Progenitor cell of endocrine pancreas (in vitro differentiated cells): ENCODE measurements at regions not wholly inside any gene's neighbourhood (a gene's known extent, or its start where the extent isn't known, plus 50 kb on each side); places are given as distances from the start of the nearest gene placed in this dataset.

ENCODE experiments used
- DNase-seq: peaks from one replicate; pipeline ENCODE4 v3.0.0; 2021; ENCODE audit warnings: low spot score; ENCODE audit not compliant: unreplicated experiment
- H3K27ac Mint-ChIP-seq: 2 replicates; pipeline ENCODE4 v1.8.0; 2021; ENCODE audit warnings: mild to moderate bottlenecking, moderate library complexity, mixed read lengths
- H3K27me3 Mint-ChIP-seq: 2 replicates; pipeline ENCODE4 v1.8.0; 2021; ENCODE audit warnings: mixed read lengths
- H3K36me3 Mint-ChIP-seq: 2 replicates; pipeline ENCODE4 v1.8.0; 2022; ENCODE audit warnings: mixed read lengths; ENCODE audit not compliant: insufficient read depth
- H3K4me1 Mint-ChIP-seq: 2 replicates; pipeline ENCODE4 v1.8.0; 2021; ENCODE audit warnings: low read depth, mixed read lengths
- H3K4me3 Mint-ChIP-seq: 2 replicates; pipeline ENCODE4 v1.8.0; 2021; ENCODE audit warnings: low read depth, mild to moderate bottlenecking, moderate library complexity, mixed read lengths
- H3K9me3 Mint-ChIP-seq: 2 replicates; pipeline ENCODE4 v1.8.0; 2021; ENCODE audit warnings: low read depth, mixed read lengths
- CTCF ChIP-seq: fragments of 200-600 bp; sonication (generic); IDR thresholded peaks from one replicate; pipeline ENCODE4 v1.5.0; 2021; ENCODE audit warnings: antibody characterized with exemption, mild to moderate bottlenecking; ENCODE audit not compliant: unreplicated experiment

DNA sequence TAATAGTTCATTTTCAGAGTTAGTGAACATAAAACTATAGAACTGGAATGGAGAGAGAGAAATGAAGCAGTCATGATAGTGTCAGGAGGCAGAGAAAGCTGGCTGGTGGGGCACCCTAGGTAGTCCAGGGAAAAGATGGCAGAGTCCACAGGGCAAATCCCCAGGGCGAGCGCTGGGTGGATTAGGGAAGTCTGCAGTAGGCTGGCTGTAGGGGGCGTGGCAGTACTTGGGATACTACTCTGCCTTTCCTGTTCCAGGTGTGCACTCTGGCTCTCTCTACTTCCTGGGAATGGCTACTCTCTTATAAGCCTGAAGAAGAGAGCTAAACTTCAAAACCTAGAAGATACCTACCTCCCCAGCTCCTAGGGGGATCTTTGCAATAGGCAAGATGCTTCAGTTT lies 232.9 kb upstream of the SLC10A2 start:
- no peaks in the 10 kb centered on the region for H3K4me1 Mint-ChIP-seq
- no peak for TF ChIP-seq CTCF
- DNase-seq = no peak

DNA sequence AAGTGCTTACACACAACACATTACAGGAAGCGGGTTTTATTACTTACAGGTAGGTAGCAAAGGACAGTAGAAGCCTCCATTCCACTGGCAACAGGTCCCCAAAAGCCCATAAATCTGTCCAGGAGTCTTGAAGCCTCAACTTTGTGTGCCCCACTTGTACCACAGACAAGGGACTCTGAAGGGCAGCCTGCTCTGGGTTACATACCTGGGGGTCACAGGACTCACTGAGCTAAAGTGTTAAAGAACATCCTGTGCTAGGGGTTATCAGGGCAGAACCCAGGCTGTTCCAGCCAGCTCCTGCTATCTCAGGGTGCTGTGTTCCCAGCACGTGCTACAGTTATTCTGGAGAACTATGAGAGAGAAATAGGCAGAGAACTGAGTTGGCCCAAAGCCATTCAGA lies 230.9 kb upstream of the SLC10A2 start:
- Mint-ChIP-seq H3K4me3 (no peak overlapping the region), H3K4me1 (no peaks in the 10 kb centered on the region), H3K27ac (no peak overlapping the region), H3K36me3 (no peaks in the 10 kb centered on the region), H3K9me3 (peaks cover 9% of the 10 kb centered on the region), H3K27me3 (no peaks in the 10 kb centered on the region)
- DNase-seq = no peak
- TF ChIP-seq CTCF = no peak

More for the DNA sequence above, 232.9 kb upstream of the SLC10A2 start:
- Mint-ChIP-seq H3K27me3 (no peaks in the 10 kb centered on the region), H3K36me3 (no peaks in the 10 kb centered on the region), H3K27ac (no peak overlapping the region), H3K9me3 (peaks cover 9% of the 10 kb centered on the region), H3K4me3 (no peak overlapping the region)

- no peak overlapping the region for H3K4me3 Mint-ChIP-seq
- no peak for TF ChIP-seq CTCF
- DNase-seq = no peak
- no peaks in the 10 kb centered on the region for H3K27me3 Mint-ChIP-seq
- peaks cover 2% of the 10 kb centered on the region for H3K4me1 Mint-ChIP-seq
- peaks cover 5% of the 10 kb centered on the region for H3K9me3 Mint-ChIP-seq
- H3K27ac Mint-ChIP-seq = no peak overlapping the region
- no peaks in the 10 kb centered on the region for H3K36me3 Mint-ChIP-seq
These were observed 225.8 kb upstream of the SLC10A2 start for GRCh38 chr13:103291798-103292572.

- Mint-ChIP-seq H3K4me3 (no peak overlapping the region), H3K27ac (no peak overlapping the region), H3K9me3 (no peaks in the 10 kb centered on the region), H3K36me3 (no peaks in the 10 kb centered on the region), H3K4me1 (peaks cover 2% of the 10 kb centered on the region), H3K27me3 (no peaks in the 10 kb centered on the region)
- no peak for DNase-seq
- TF ChIP-seq CTCF = no peak
These were observed 225.0 kb upstream of the SLC10A2 start for GRCh38 chr13:103291226-103291625.

DNA sequence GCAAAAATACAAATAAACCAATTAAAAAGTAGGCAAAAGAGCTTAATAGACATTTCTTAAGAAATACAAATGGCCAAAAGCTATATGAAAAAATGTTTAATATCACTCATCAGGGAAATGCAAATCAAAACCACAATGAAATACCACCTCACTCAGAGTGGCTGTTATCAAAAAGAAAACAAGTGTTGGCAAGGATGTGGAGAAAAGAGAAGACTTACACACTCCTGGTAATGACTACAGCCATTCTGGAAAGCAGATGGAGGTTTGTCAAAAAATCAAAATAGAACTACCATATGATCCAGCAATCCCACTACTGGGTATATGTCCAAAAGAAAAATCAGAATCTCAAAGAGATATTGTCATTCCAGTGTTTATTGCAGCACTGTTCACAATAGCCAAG lies 223.5 kb upstream of the SLC10A2 start:
- H3K27me3 Mint-ChIP-seq = no peaks in the 10 kb centered on the region
- no peaks in the 10 kb centered on the region for H3K9me3 Mint-ChIP-seq
- no peak for DNase-seq
- H3K4me3 Mint-ChIP-seq = no peak overlapping the region
- no peak overlapping the region for H3K27ac Mint-ChIP-seq
- no peak for TF ChIP-seq CTCF
- no peaks in the 10 kb centered on the region for H3K36me3 Mint-ChIP-seq
- peaks cover 2% of the 10 kb centered on the region for H3K4me1 Mint-ChIP-seq
